Neural cell (in vitro differentiated cells): ENCODE measurements at regions not wholly inside any gene's neighbourhood (a gene's known extent, or its start where the extent isn't known, plus 50 kb on each side); places are given as distances from the start of the nearest gene placed in this dataset.
A peak's percentile ranks its signal among the peaks of the same experiment; 100 is the strongest.

ENCODE experiments used
- H2AFZ ChIP-seq: fragments of 200-600, 300-800 bp; sonication (generic), shearing (Covaris generic); 2 replicates; pipeline ENCODE4 v1.6.0; 2014; ENCODE audit warnings: low read depth, mild to moderate bottlenecking, antibody characterized with exemption, low read length, moderate library complexity
- H3F3A ChIP-seq: fragments of 200-600 bp; shearing (Covaris generic); 2 replicates; pipeline ENCODE4 v1.6.1; 2016; ENCODE audit warnings: mild to moderate bottlenecking, moderate library complexity, mixed read lengths, antibody characterized with exemption, low read length; ENCODE audit not compliant: insufficient read depth, poor library complexity, severe bottlenecking
- H3K27ac ChIP-seq: fragments of 200-600, 300-800 bp; sonication (generic), shearing (Covaris generic); 2 replicates; pipeline ENCODE4 v1.5.1; 2014; ENCODE audit warnings: mild to moderate bottlenecking, low read length, moderate library complexity
- H3K27me3 ChIP-seq: fragments of 300-800, 200-600 bp; sonication (generic), shearing (Covaris generic); 2 replicates; pipeline ENCODE4 v1.6.0; 2014; ENCODE audit warnings: mild to moderate bottlenecking, low read depth, low read length, moderate library complexity; ENCODE audit not compliant: insufficient read depth
- H3K36me3 ChIP-seq: fragments of 300-800, 200-600 bp; sonication (generic), shearing (Covaris generic); 2 replicates; pipeline ENCODE4 v1.5.1; 2014; ENCODE audit warnings: mild to moderate bottlenecking, antibody characterized with exemption, low read length, moderate library complexity; ENCODE audit not compliant: insufficient read depth
- H3K4me2 ChIP-seq: fragments of 300-800, 200-600 bp; sonication (generic), shearing (Covaris generic); 2 replicates; pipeline ENCODE4 v1.6.0; 2014; ENCODE audit warnings: mild to moderate bottlenecking, low read length
- H3K4me3 ChIP-seq: fragments of 300-800, 200-600 bp; sonication (generic), shearing (Covaris generic); 2 replicates; pipeline ENCODE4 v1.5.1; 2014; ENCODE audit warnings: mild to moderate bottlenecking, low read length, moderate library complexity
- H3K79me2 ChIP-seq: fragments of 200-600 bp; shearing (Covaris generic); replicated peaks from 2 replicates; pipeline ENCODE4 v1.6.0; 2014; ENCODE audit warnings: mild to moderate bottlenecking, low read length, moderate library complexity; ENCODE audit not compliant: insufficient read depth
- H3K9ac ChIP-seq: fragments of 300-800, 200-600 bp; sonication (generic), shearing (Covaris generic); 2 replicates; pipeline ENCODE4 v1.6.1; 2016; ENCODE audit warnings: mild to moderate bottlenecking, low read length, mixed read lengths
- H3K9me2 ChIP-seq: fragments of 200-600 bp; shearing (Covaris generic); 2 replicates; pipeline ENCODE4 v1.6.1; 2016; ENCODE audit warnings: mild to moderate bottlenecking, low read length, mixed read lengths; ENCODE audit not compliant: insufficient read depth
- H3K9me3 ChIP-seq: fragments of 200-600, 300-800 bp; sonication (generic), shearing (Covaris generic); 2 replicates; pipeline ENCODE4 v1.6.1; 2016; ENCODE audit warnings: mild to moderate bottlenecking, mixed run types, low read length, moderate library complexity, mixed read lengths
- H4K20me1 ChIP-seq: fragments of 200-600 bp; shearing (Covaris generic); 2 replicates; pipeline ENCODE4 v1.6.1; 2016; ENCODE audit warnings: mild to moderate bottlenecking, mixed run types; ENCODE audit not compliant: insufficient read depth
- EP300 ChIP-seq: fragments of 450-650 bp; conservative IDR thresholded peaks from 2 replicates; pipeline ENCODE4 v1.6.1; 2014; ENCODE audit warnings: antibody characterized with exemption, mild to moderate bottlenecking, moderate library complexity; ENCODE audit not compliant: poor library complexity, severe bottlenecking
- EZH2 ChIP-seq: fragments of 200-600, 300-800 bp; shearing (Covaris generic), sonication (generic); IDR thresholded peaks from 2 replicates; pipeline ENCODE4 v1.6.1; 2014; ENCODE audit warnings: antibody characterized with exemption, low read length, borderline replicate concordance, mild to moderate bottlenecking; ENCODE audit not compliant: insufficient read depth, poor library complexity, severe bottlenecking
- MXI1 ChIP-seq: fragments of 450-650 bp; conservative IDR thresholded peaks from 2 replicates; pipeline ENCODE4 v1.6.1; 2014; ENCODE audit warnings: antibody characterized with exemption, mild to moderate bottlenecking; ENCODE audit not compliant: poor library complexity, severe bottlenecking
- POLR2AphosphoS5 ChIP-seq: IDR thresholded peaks from 2 replicates; pipeline ENCODE4 v1.6.1; 2012
- RAD21 ChIP-seq: fragments of 450-650 bp; conservative IDR thresholded peaks from 2 replicates; pipeline ENCODE4 v1.6.1; 2014; ENCODE audit warnings: antibody characterized with exemption, mild to moderate bottlenecking, moderate library complexity
- SMC3 ChIP-seq: fragments of 450-650 bp; conservative IDR thresholded peaks from 2 replicates; pipeline ENCODE4 v1.6.1; 2014; ENCODE audit warnings: antibody characterized with exemption, mild to moderate bottlenecking, moderate library complexity; ENCODE audit not compliant: poor library complexity
- TAF1 ChIP-seq: IDR thresholded peaks from 2 replicates; pipeline ENCODE4 v1.6.1; 2012; ENCODE audit warnings: low read depth
- TF ChIP-seq, protein P1 (sequence below): fragments of 450-650 bp; IDR thresholded peaks from 2 replicates; pipeline ENCODE4 v1.5.1; 2014; ENCODE audit warnings: antibody characterized with exemption, mild to moderate bottlenecking, moderate library complexity; ENCODE audit not compliant: poor library complexity, severe bottlenecking
- TF ChIP-seq, protein P2 (sequence below): IDR thresholded peaks from 2 replicates; pipeline ENCODE4 v1.6.1; 2012; ENCODE audit warnings: borderline replicate concordance

DNA sequence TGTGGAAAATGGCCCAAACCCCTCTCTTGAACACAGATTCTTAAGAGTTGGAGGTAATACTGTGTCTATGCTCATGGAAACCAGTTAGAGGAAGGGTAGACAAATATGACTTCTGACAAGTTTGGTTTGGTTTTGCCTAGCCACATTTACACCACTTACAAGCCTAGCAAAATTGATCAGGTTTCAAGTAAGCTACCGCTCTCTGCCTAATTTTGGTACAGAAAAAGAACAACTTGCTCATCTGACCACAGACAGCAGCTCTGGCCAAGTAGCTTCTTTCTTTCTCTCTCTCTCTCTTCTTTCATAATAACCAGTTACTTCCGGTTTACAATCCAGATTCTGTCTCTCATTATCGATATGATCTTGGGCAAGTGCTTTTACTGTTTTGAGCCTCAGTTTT lies 260.0 kb downstream of the GLUD2 start:
- Histone ChIP-seq H3F3A (no peaks in the 10 kb centered on the region), H4K20me1 (no peaks in the 10 kb centered on the region), H3K9ac (no peak overlapping the region), H3K4me3 (no peak overlapping the region), H3K27me3 (no peaks in the 10 kb centered on the region), H3K27ac (no peak overlapping the region), H3K36me3 (no peaks in the 10 kb centered on the region), H3K9me2 (no peaks in the 10 kb centered on the region), H3K79me2 (no peaks in the 10 kb centered on the region), H3K9me3 (no peaks in the 10 kb centered on the region), H2AFZ (no peak overlapping the region), H3K4me2 (no peak overlapping the region)
- TF ChIP-seq EZH2 (no peak), TAF1 (no peak), MXI1 (no peak), RAD21 (no peak), EP300 (no peak), SMC3 (no peak), POLR2AphosphoS5 (no peak)
- TF ChIP-seq, protein P1, sequence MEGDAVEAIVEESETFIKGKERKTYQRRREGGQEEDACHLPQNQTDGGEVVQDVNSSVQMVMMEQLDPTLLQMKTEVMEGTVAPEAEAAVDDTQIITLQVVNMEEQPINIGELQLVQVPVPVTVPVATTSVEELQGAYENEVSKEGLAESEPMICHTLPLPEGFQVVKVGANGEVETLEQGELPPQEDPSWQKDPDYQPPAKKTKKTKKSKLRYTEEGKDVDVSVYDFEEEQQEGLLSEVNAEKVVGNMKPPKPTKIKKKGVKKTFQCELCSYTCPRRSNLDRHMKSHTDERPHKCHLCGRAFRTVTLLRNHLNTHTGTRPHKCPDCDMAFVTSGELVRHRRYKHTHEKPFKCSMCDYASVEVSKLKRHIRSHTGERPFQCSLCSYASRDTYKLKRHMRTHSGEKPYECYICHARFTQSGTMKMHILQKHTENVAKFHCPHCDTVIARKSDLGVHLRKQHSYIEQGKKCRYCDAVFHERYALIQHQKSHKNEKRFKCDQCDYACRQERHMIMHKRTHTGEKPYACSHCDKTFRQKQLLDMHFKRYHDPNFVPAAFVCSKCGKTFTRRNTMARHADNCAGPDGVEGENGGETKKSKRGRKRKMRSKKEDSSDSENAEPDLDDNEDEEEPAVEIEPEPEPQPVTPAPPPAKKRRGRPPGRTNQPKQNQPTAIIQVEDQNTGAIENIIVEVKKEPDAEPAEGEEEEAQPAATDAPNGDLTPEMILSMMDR: no peak
- TF ChIP-seq, protein P2, sequence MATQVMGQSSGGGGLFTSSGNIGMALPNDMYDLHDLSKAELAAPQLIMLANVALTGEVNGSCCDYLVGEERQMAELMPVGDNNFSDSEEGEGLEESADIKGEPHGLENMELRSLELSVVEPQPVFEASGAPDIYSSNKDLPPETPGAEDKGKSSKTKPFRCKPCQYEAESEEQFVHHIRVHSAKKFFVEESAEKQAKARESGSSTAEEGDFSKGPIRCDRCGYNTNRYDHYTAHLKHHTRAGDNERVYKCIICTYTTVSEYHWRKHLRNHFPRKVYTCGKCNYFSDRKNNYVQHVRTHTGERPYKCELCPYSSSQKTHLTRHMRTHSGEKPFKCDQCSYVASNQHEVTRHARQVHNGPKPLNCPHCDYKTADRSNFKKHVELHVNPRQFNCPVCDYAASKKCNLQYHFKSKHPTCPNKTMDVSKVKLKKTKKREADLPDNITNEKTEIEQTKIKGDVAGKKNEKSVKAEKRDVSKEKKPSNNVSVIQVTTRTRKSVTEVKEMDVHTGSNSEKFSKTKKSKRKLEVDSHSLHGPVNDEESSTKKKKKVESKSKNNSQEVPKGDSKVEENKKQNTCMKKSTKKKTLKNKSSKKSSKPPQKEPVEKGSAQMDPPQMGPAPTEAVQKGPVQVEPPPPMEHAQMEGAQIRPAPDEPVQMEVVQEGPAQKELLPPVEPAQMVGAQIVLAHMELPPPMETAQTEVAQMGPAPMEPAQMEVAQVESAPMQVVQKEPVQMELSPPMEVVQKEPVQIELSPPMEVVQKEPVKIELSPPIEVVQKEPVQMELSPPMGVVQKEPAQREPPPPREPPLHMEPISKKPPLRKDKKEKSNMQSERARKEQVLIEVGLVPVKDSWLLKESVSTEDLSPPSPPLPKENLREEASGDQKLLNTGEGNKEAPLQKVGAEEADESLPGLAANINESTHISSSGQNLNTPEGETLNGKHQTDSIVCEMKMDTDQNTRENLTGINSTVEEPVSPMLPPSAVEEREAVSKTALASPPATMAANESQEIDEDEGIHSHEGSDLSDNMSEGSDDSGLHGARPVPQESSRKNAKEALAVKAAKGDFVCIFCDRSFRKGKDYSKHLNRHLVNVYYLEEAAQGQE: no peak

- H3F3A ChIP-seq: no peaks in the 10 kb centered on the region
- H3K9ac ChIP-seq: no peak overlapping the region
- H2AFZ ChIP-seq: no peak overlapping the region
- H3K79me2 ChIP-seq: no peaks in the 10 kb centered on the region
- no peaks in the 10 kb centered on the region for H3K9me3 ChIP-seq
- H3K27ac ChIP-seq: no peak overlapping the region
- H3K4me2 ChIP-seq: no peak overlapping the region
- no peaks in the 10 kb centered on the region for H3K36me3 ChIP-seq
- no peak overlapping the region for H3K4me3 ChIP-seq
- H3K27me3 ChIP-seq: no peaks in the 10 kb centered on the region
- H3K9me2 ChIP-seq: no peaks in the 10 kb centered on the region
- TF ChIP-seq MXI1: no peak
- TF ChIP-seq SMC3: peak; percentile 58
- no peak for TF ChIP-seq EZH2
- TF ChIP-seq POLR2AphosphoS5: no peak
- TF ChIP-seq, protein P2: no peak
- no peak for TF ChIP-seq TAF1
- TF ChIP-seq EP300: no peak
- TF ChIP-seq, protein P1: peak; percentile 69
- peak; percentile 76 for TF ChIP-seq RAD21
- H4K20me1 ChIP-seq: no peaks in the 10 kb centered on the region
Measured at GRCh38 chrX:121308276-121308805, 260.9 kb downstream of the GLUD2 start.
